Motor neuron (in vitro differentiated cells): ENCODE measurements at regions not wholly inside any gene's neighbourhood (a gene's known extent, or its start where the extent isn't known, plus 50 kb on each side); places are given as distances from the start of the nearest gene placed in this dataset.

Source experiments
- ATAC-seq, 8 experiments: fragments of 200-7000 bp; cut with Tn5 transposase; replicated peaks in 6 of 8; 2 replicates each; pipeline ENCODE4 v1.8.0; 2021; ENCODE audit warnings: mild to moderate bottlenecking in 8 of 8, moderate library complexity in 8 of 8
- H3K27ac ChIP-seq, 2 donors: fragments of 250-450 bp; sonication (Bioruptor Pico); 2 replicates each; pipeline ENCODE4 v1.9.0; 2021; ENCODE audit warnings: antibody characterized with exemption in 2 of 2, mild to moderate bottlenecking in 2 of 2, moderate library complexity in 1 of 2
- H3K4me1 ChIP-seq, 2 donors: fragments of 250-450 bp; sonication (Bioruptor Pico); replicated peaks in 1 of 2; 2 replicates each; pipeline ENCODE4 v1.6.1; 2021; ENCODE audit warnings: antibody characterized with exemption in 2 of 2, mild to moderate bottlenecking in 2 of 2, moderate library complexity in 1 of 2
- H3K4me3 ChIP-seq, 5 donors: fragments of 250-450 bp; sonication (Bioruptor Pico); 2 replicates each; pipeline ENCODE4 v1.9.0; 2021; ENCODE audit warnings: antibody characterized with exemption in 5 of 5, mild to moderate bottlenecking in 5 of 5, moderate library complexity in 4 of 5
- WGBS, 10 experiments: fragments of 450-650 bp; shearing (Covaris generic); methylation state at CpG; one replicate each; pipeline ENCODE4 v1.0.0; 2022; 5-methylcytosine and 5-hydroxymethylcytosine counted together
- in situ Hi-C, 9 experiments: fragments of 400-800 bp; cut with MboI; loops; one replicate each; pipeline ENCODE4 v1.15.0; 2021; ENCODE audit warnings: low sequenced_read_pairs in 9 of 9, low pct_unique_long_range_greater_than_20kb in 2 of 9; ENCODE audit not compliant: unreplicated experiment in 9 of 9

DNA sequence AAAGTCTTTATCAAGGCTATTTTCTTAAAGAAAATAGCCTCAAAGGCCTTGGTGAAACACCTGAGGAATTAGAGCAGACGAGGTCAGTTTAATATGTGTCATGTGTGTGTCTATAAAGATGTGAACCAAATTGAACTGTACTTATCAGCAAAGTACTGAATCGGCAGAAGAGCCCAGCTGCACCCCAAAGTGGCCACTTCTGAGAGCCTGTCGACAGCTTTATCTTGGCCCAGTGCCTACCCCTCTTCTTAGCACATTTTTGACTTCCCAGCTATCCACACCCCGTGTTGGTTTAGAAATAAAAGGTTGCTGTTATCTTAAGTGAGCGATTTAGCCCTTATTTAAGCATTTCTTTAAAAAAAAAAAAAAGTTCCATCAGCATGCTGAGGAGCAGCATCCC lies 329.7 kb downstream of the FBXW7 start:
- H3K4me3 ChIP-seq: no peak overlapping the region
- no peak for ATAC-seq
- 17 to 83% (median 60%) methylated on average over 1 to 5 of the region's 5 CpGs; no CpG with 5 or more reads in 1 of the 10 experiments for WGBS, 10 experiments

DNA sequence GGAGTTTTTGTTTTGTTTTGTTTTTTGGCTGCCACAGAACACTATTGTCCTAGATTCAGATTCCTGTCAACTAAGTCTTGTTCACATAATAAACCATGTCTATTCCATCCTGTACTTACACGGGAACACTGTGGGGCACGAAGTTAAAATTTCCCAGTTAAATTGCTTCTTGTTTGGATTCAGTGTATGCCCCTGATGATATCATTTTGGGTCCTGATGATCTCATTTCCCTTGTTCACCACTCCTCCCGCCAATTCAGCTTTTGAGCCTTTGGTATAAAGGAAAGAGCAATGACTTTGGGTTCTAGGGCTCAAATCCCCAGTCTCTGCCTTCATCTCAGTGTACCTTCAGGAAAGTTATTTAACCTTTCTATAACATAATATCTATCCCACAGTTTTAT lies 333.5 kb downstream of the FBXW7 start:
- in situ Hi-C loops: no loop called here
- 37 to 100% (median 100%) methylated on average over 1 to 3 of the region's 3 CpGs; no CpG with 5 or more reads in 1 of the 10 experiments for WGBS, 10 experiments
- Histone ChIP-seq H3K4me1 (peaks cover 6 to 20% of the 10 kb centered on the region in 2 donors), H3K4me3 (no peak overlapping the region), H3K27ac (no peak overlapping the region)
- ATAC-seq: peak in 1 of 8 experiments; percentile 43

More for the DNA sequence above, 329.7 kb downstream of the FBXW7 start:
- H3K4me1 ChIP-seq: peaks cover 6 to 38% of the 10 kb centered on the region in 2 donors
- in situ Hi-C loops: no loop called here
- H3K27ac ChIP-seq: no peak overlapping the region

DNA sequence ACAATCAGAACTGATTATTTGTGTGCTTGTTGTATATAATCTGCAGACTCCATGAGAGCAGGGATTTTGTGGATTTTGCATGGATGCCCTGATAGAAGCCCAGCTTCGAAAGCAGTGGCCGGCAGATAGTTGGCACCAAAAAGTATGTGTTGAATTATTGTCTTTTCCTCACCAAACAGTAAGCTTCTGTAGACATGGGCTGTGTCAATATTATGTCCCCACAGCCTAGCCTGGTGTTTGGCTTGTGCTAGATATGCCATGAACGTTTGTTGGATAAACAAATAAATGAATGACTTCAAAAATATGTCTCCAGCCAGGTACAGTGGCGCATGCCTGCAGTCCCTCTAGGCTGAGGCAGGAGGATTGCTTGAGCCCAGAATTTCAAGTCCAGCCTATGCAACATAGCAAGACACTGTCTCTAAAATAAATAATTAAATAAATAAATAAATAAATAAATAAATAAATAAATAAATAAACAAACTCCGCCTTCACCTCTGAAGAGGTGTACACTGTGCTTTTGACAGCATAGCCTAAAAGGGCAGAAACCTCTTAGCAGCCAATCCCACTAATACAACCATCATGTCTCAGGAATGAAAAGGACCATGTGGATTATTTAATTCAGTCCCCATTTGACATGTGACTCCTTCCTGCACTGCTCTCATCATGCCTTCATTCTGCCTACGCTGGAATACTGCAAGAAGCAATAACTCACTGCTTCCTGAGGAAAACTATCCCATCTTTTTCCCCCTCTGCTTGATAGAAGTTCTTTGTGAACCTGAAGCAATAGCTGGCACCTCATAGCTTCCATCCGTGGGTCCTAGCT lies 335.2 kb downstream of the FBXW7 start:
- H3K4me3 ChIP-seq: no peak overlapping the region
- in situ Hi-C loops: no loop called here
- H3K4me1 ChIP-seq: peaks cover 0 to 7% of the 10 kb centered on the region in 2 donors
- peak in 1 of 8 experiments; percentile 62 for ATAC-seq
- no peak overlapping the region for H3K27ac ChIP-seq
- WGBS, 10 experiments: 29 to 100% (median 84%) methylated on average over 1 to 5 of the region's 7 CpGs

DNA sequence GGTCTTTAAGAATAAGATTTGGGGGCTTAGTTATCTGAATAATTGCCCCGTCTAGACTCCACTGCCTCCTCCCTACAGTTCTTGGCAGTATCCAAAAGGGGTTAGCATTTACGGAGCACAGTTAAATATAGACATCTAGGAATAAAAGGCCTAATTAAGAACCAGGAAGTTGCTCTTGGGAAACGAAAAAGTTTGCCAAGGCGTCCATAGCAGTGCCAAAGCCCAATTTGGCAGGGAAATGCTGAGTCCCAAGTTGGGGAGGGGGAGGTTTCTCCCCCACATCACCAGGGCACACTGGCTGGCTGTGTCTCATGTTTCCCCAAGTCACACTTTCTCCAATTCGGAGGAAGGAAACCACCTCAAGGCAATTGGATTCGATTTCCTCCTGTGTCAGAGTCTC lies 338.7 kb downstream of the FBXW7 start:
- 29 to 92% (median 80%) methylated on average over 1 to 6 of the region's 6 CpGs; no CpG with 5 or more reads in 2 of the 10 experiments for WGBS, 10 experiments
- Histone ChIP-seq H3K4me1 (no peaks in the 10 kb centered on the region), H3K4me3 (no peak overlapping the region), H3K27ac (no peak overlapping the region)
- ATAC-seq: no peak
- in situ Hi-C loops: no loop called here

DNA sequence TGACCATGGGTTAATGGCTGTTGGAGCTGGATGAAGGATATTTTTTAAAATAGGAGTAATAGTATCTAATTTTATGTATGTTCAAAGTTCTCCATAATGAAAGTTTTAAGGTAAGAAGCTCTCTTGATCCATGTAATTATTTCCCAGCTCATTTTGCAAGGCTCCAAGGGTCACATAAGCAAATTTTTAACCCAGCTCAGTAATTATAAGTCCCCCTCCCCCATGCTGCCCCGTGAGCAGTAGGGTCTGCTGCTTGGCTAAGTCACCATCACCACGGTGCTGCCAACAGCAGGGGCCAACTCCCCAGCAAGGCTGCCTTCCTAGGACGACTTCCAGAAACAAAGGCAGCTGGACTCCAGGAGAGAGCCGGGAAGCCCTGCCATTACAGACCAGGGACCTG lies 340.0 kb downstream of the FBXW7 start:
- Histone ChIP-seq H3K27ac (no peak overlapping the region), H3K4me3 (no peak overlapping the region), H3K4me1 (no peaks in the 10 kb centered on the region)
- 7 to 100% (median 75%) methylated on average over 1 to 3 of the region's 4 CpGs; no CpG with 5 or more reads in 3 of the 10 experiments for WGBS, 10 experiments
- no peak for ATAC-seq
- in situ Hi-C loops: no loop called here

DNA sequence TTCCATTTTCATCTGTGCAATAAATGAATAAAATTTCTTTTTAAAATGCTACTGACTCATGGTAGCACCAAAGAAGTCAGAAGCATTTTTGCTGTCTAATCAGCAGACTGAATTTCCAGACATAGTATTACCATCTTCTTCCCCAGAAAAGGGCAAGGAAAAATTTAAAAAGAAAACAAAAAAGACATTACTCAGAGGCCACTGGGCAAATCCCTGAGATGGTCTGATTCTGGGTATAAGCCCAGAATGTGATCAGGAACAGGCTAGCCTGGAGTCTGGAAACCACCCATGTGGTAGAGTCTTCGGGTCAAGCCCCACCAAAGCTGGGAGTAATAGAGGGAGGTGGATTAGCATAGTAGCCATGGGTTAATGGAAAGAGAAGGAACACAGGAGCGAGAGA lies 342.8 kb downstream of the FBXW7 start:
- in situ Hi-C loops: no loop called here
- no peak for ATAC-seq
- Histone ChIP-seq H3K4me1 (no peaks in the 10 kb centered on the region), H3K4me3 (no peak overlapping the region), H3K27ac (no peak overlapping the region)
- WGBS, 10 experiments: 40 to 100% (median 85%) methylated on average over 1 to 2 of the region's 2 CpGs; no CpG with 5 or more reads in 4 of the 10 experiments

DNA sequence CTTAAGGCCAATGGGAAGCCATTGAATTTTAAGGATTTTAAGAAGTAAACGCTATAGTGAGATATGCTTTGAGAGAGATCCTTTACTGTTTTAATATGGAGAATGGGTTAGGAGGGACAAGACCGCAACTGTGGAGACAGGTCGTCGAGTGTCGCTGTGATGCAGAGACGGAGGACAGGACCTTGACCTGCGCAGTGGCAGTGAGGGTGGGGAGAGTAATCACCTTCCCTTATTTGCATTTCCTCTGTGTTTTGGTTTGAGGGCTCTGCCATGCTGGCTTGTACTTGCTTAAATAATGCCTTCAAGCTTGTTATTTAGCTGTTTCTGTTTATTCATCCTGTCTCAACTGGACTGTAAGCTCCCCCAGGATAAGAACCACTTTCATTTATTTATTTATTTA lies 345.0 kb downstream of the FBXW7 start:
- Histone ChIP-seq H3K4me1 (no peaks in the 10 kb centered on the region), H3K4me3 (no peak overlapping the region), H3K27ac (no peak overlapping the region)
- no peak for ATAC-seq
- in situ Hi-C loops: no loop called here
- WGBS, 10 experiments: 80 to 100% (median 95%) methylated on average over 1 to 6 of the region's 7 CpGs; no CpG with 5 or more reads in 3 of the 10 experiments

DNA sequence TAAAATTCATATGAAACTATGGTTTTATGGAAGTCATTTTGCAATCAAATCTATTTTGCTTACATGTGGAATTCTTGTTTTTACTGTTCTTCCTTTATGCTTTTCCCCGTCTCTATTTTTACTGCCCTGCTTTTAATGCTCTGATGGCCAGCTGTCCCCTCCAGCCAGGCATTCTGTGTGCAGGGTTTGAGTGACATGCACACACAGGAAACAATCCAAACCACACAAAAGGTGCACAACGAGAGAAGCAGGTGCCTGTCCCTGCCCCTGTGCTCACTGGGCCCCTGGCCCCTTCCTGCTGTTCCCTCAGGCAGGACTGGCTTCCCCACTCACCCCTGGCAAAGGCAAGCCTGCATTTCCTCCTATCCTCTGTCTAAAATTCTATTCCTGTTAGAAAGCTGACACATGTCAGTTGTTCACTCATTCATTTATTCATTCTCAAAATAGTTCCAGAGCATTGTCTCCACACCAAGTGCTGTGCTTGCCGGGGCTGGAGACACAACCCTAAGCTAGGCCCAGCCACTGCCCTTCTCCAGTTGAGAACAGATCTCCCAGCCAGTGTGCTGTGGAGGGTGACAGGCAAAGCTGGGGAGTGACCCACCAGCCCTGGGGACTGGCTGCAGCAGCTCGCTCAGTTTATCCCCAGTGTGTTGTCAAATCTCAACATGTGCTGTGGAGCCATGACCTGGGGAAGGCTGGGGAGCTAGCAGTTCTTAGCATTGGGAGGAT lies 346.3 kb downstream of the FBXW7 start:
- ATAC-seq: no peak
- H3K27ac ChIP-seq: no peak overlapping the region
- 6 to 92% (median 35%) methylated on average over 1 to 2 of the region's 4 CpGs; no CpG with 5 or more reads in 2 of the 10 experiments for WGBS, 10 experiments
- no peaks in the 10 kb centered on the region for H3K4me1 ChIP-seq
- H3K4me3 ChIP-seq: no peak overlapping the region
- in situ Hi-C loops: no loop called here

DNA sequence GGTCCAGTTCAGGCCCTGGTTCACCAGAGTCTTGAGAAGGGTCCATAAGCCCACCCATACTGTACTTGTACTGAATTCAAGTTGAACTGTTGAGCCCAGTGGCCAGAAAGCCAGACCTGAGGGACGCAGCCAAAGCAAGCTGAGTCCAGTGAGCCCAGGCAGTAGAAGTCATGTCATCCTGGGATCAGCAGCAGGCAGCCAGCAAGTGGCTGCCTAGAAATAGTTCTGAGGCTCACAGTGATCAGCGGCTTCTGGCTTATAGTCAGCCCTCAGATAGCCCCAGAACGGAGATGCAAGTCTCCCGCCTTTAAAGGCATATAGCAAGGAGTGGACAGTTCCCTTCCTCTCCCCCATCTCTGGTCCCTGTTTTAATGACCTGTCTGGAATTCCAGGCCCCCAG lies 347.1 kb downstream of the FBXW7 start:
- no peak overlapping the region for H3K4me3 ChIP-seq
- ATAC-seq: peak in 1 of 8 experiments; percentile 34
- H3K4me1 ChIP-seq: no peaks in the 10 kb centered on the region
- in situ Hi-C loops: no loop called here
- 40 to 100% (median 76%) methylated on average over 1 to 4 of the region's 4 CpGs; no CpG with 5 or more reads in 3 of the 10 experiments for WGBS, 10 experiments
- no peak overlapping the region for H3K27ac ChIP-seq

DNA sequence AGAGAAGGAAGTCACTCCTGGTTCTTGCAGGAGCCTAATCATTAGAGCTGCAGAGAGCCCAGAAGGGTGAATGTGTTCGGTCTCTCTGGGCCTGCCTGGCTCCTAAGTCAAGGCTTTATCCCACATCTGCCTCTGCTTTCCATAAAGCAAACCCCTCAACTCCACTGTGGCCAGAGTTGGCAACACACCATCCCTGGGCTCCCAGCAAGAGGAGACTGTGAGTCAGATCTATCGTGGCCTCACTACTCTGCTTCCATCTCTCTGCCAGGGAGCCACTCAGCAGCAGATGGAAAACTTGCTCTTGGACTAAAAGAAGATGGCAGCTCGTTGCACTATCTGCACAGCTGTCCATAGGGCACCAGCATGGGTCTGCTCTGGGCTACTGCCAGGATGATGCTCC lies 348.2 kb downstream of the FBXW7 start:
- no peak overlapping the region for H3K4me3 ChIP-seq
- in situ Hi-C loops: no loop called here
- no peak overlapping the region for H3K27ac ChIP-seq
- no peak for ATAC-seq
- no peaks in the 10 kb centered on the region for H3K4me1 ChIP-seq
- WGBS, 10 experiments: 28 to 100% (median 53%) methylated on average over 1 to 3 of the region's 3 CpGs; no CpG with 5 or more reads in 4 of the 10 experiments

DNA sequence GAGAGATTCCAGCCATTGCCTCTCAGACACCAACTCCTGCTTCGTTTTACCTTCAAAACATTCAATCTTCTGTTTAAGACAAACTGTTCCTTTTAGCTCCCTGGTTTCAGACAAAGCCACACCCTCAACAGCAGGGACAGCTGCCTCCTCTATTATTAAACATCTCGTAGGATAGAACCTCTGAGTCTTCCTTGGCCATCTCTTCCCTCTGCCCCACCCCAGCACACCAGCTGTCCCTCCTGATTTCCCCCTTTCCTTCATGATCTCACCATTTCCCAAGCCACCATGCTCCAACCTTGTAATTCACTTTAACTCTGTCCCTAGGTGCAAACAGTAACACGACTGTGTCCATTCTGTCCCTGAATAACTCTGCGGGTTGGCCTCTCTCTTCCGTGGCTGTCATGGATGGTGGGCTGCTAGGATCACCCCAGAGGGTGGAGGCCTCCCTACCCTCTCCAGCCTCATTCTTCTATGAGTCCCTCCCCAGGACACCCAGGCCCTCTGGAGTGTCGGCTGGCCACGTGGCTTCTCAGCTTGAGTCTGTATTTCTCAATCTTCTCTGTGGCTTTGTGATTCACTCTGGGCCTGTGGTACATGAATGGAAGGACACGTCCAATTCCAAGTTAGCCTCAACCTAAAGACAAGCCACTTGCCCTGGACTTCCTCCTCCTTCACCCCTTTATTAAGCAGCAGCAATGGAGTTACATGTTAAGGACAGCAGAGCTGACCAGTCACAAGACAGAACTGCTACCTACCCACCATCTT lies 349.9 kb downstream of the FBXW7 start:
- peak in 1 of 8 experiments; percentile 72 for ATAC-seq
- WGBS, 10 experiments: 0 to 85% (median 67%) methylated on average over 1 to 8 of the region's 8 CpGs; no CpG with 5 or more reads in 1 of the 10 experiments
- Histone ChIP-seq H3K4me3 (no peak overlapping the region), H3K4me1 (no peaks in the 10 kb centered on the region), H3K27ac (no peak overlapping the region)
- in situ Hi-C loops: no loop called here

DNA sequence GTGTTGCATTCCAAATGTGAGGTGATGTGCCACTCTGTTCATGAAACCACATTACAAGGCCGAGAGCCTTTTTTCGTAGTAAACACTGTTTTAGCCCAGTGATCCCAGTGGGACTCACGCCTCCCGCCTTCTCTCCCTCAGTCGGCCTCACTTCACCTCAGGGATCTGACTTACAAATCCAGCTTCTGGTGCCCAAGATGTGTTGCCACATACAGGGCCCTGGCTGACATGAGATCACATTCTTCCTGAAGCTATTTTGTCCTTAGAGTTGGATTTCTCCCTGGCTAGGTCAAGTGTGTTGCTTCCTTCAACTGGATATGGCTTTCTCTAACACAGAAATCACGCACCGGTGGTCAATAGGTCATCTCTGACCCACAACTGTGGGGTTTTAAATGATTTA lies 354.7 kb downstream of the FBXW7 start:
- Histone ChIP-seq H3K4me1 (no peaks in the 10 kb centered on the region), H3K4me3 (no peak overlapping the region), H3K27ac (no peak overlapping the region)
- in situ Hi-C loops: no loop called here
- WGBS, 10 experiments: 44 to 100% (median 88%) methylated on average over 2 to 7 of the region's 7 CpGs; no CpG with 5 or more reads in 3 of the 10 experiments
- no peak for ATAC-seq

DNA sequence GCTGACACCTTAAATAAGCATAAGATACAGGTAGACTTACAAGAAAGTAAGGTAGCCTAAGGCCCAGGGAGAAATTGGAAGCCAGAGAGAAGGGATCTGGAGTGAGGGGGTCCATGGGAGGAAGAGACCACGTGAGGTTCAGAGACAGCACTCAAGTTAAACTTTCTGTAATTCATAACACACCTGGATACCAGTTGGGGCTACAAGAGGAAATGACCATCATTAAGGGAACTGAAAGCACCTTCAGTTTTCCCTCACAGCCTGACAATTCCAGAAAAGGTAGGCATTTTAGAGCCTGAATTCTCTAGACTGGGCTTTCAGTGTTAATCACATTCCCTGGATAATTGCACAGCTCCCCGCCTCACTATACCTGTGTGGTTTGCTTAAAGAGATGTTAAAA lies 355.5 kb downstream of the FBXW7 start:
- Histone ChIP-seq H3K27ac (no peak overlapping the region), H3K4me3 (no peak overlapping the region), H3K4me1 (no peaks in the 10 kb centered on the region)
- 50 to 80% (median 72%) methylated on average over 1 to 2 of the region's 2 CpGs; no CpG with 5 or more reads in 4 of the 10 experiments for WGBS, 10 experiments
- ATAC-seq: no peak
- in situ Hi-C loops: no loop called here
